ENCODE measurements at regions not wholly inside any gene's neighbourhood (a gene's known extent, or its start where the extent isn't known, plus 50 kb on each side); places are given as distances from the start of the nearest gene placed in this dataset.

DNA sequence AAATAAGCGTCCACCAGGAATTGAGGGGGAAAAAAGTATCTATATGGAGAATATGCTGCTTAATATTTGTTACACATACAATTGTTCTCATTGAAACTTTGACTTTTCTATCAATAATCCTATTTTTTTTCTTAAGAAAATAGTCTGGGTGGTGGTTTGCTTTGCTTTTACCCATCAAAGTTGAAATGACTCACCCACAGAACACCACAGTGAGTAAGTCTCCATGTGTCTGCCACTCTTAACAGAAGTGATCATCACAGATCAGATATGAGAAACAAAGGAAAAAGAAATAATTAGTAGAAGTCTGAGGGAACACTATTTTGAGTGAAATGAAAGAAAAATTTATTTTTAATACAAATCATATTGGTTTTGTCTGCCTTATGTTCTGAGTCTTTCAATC lies 742.8 kb downstream of the CDH9 start:
- Mint-ChIP-seq H3K27ac (ENCODE audit: unreplicated experiment) (no peak overlapping the region), H3K9me3 (ENCODE audit: low read depth) (no peaks in the 10 kb centered on the region), H3K36me3 (ENCODE audit: low read depth) (no peaks in the 10 kb centered on the region), H3K4me3 (ENCODE audit: unreplicated experiment) (no peak overlapping the region), H3K27me3 (ENCODE audit: low read depth) (no peaks in the 10 kb centered on the region), H3K4me1 (ENCODE audit: low read depth) (no peaks in the 10 kb centered on the region)
- TF ChIP-seq, protein P1, sequence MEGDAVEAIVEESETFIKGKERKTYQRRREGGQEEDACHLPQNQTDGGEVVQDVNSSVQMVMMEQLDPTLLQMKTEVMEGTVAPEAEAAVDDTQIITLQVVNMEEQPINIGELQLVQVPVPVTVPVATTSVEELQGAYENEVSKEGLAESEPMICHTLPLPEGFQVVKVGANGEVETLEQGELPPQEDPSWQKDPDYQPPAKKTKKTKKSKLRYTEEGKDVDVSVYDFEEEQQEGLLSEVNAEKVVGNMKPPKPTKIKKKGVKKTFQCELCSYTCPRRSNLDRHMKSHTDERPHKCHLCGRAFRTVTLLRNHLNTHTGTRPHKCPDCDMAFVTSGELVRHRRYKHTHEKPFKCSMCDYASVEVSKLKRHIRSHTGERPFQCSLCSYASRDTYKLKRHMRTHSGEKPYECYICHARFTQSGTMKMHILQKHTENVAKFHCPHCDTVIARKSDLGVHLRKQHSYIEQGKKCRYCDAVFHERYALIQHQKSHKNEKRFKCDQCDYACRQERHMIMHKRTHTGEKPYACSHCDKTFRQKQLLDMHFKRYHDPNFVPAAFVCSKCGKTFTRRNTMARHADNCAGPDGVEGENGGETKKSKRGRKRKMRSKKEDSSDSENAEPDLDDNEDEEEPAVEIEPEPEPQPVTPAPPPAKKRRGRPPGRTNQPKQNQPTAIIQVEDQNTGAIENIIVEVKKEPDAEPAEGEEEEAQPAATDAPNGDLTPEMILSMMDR (IDR thresholded peaks at IDR 0.05), result no peak
- DNase-seq (ENCODE audit: low spot score), result no peak

GRCh38 chr5:26282190-26282589 lies 756.2 kb downstream of the CDH9 start:
- no peaks in the 10 kb centered on the region for H3K36me3 Mint-ChIP-seq (ENCODE audit: low read depth)
- H3K27ac Mint-ChIP-seq (ENCODE audit: unreplicated experiment), result no peak overlapping the region
- TF ChIP-seq, protein P1 (IDR thresholded peaks at IDR 0.05), result no peak
- no peak for DNase-seq (ENCODE audit: low spot score)
- no peaks in the 10 kb centered on the region for H3K4me1 Mint-ChIP-seq (ENCODE audit: low read depth)
- H3K9me3 Mint-ChIP-seq (ENCODE audit: low read depth), result peaks cover 9% of the 10 kb centered on the region
- no peak overlapping the region for H3K4me3 Mint-ChIP-seq (ENCODE audit: unreplicated experiment)
- no peaks in the 10 kb centered on the region for H3K27me3 Mint-ChIP-seq (ENCODE audit: low read depth)

DNA sequence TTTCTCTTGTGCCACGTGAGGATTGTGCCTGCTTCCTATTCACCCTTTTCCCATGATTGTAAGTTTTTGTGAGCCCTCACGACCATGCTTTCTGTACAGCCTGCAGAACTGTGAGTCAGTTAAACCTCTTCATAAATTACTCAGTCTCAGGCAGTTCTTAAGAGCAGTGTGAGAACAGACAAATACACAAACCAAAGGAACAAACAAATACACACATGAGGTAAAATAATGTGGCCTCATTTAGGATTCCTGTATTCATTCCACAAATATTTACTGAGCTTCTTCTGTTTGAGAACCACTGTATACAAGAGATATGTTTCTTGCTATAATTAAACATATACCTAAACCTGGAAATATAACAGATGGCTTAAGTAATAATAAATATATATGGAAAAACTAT lies 760.3 kb downstream of the CDH9 start:
- no peaks in the 10 kb centered on the region for H3K27me3 Mint-ChIP-seq (ENCODE audit: low read depth)
- no peak overlapping the region for H3K27ac Mint-ChIP-seq (ENCODE audit: unreplicated experiment)
- H3K4me1 Mint-ChIP-seq (ENCODE audit: low read depth), result no peaks in the 10 kb centered on the region

DNA sequence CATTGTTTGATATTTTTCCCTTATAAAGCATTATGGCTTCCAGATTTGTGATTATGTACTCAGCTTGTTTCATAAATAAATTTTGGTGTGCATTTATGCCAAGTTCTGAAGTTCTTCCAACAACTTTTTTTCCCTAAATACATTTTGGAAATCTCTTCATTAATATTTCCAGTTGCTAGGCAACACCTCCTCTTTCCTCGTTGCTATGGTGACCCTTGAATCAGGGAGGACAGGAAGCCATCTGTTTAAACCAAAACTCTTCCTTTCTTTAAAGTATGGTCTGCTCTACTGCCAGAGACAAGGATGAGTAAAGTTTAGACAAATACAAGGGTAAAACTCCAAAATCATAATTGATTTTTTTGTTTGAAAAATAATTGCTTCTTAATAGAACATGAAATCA lies 779.3 kb downstream of the CDH9 start:
- H3K9me3 Mint-ChIP-seq (ENCODE audit: low read depth), result peaks cover 16% of the 10 kb centered on the region
- no peak for DNase-seq (ENCODE audit: low spot score)
- no peaks in the 10 kb centered on the region for H3K4me1 Mint-ChIP-seq (ENCODE audit: low read depth)
- TF ChIP-seq, protein P1 (IDR thresholded peaks at IDR 0.05), result no peak
- no peak overlapping the region for H3K27ac Mint-ChIP-seq (ENCODE audit: unreplicated experiment)
- no peak overlapping the region for H3K4me3 Mint-ChIP-seq (ENCODE audit: unreplicated experiment)
- no peaks in the 10 kb centered on the region for H3K27me3 Mint-ChIP-seq (ENCODE audit: low read depth)
- no peaks in the 10 kb centered on the region for H3K36me3 Mint-ChIP-seq (ENCODE audit: low read depth)

More for the DNA sequence above, 760.3 kb downstream of the CDH9 start:
- Mint-ChIP-seq H3K36me3 (ENCODE audit: low read depth) (no peaks in the 10 kb centered on the region), H3K9me3 (ENCODE audit: low read depth) (no peaks in the 10 kb centered on the region), H3K4me3 (ENCODE audit: unreplicated experiment) (no peak overlapping the region)
- TF ChIP-seq, protein P1 (IDR thresholded peaks at IDR 0.05), result no peak
- no peak for DNase-seq (ENCODE audit: low spot score)

DNA sequence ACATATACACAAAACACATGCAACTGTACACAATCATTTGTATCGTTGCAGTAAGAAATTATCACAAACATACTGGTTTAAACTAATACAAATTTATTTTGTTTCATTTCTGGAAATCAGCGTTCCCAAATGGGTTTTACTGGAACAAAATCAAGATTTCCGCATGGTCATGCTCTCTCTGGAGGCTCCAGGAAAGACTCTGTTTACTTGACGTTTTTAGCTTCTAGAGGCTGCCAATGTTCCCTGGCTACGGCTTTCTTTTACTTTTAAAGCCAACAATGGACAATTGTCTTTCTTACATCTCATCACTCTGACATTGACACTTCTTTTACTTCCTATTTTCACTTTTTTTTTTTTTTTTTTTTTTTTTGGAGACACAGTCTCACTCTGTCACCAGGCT lies 793.1 kb downstream of the CDH9 start:
- Mint-ChIP-seq H3K27me3 (ENCODE audit: low read depth) (peaks cover 2% of the 10 kb centered on the region), H3K4me1 (ENCODE audit: low read depth) (no peaks in the 10 kb centered on the region), H3K4me3 (ENCODE audit: unreplicated experiment) (no peak overlapping the region), H3K9me3 (ENCODE audit: low read depth) (no peaks in the 10 kb centered on the region), H3K27ac (ENCODE audit: unreplicated experiment) (no peak overlapping the region), H3K36me3 (ENCODE audit: low read depth) (no peaks in the 10 kb centered on the region)
- no peak for DNase-seq (ENCODE audit: low spot score)
- TF ChIP-seq, protein P1 (IDR thresholded peaks at IDR 0.05), result no peak
